GM13977 (cell line): ENCODE measurements at regions not wholly inside any gene's neighbourhood (a gene's known extent, or its start where the extent isn't known, plus 50 kb on each side); places are given as distances from the start of the nearest gene placed in this dataset.

Source experiments
- DNase-seq: peaks from one replicate; pipeline ENCODE4 v3.0.0; 2012; ENCODE audit warnings: low spot score
- CTCF ChIP-seq: IDR thresholded peaks from 2 replicates; pipeline ENCODE4 v1.5.1; 2012; ENCODE audit warnings: mild to moderate bottlenecking, control low read depth; ENCODE audit not compliant: insufficient read depth; ENCODE audit errors: extremely low read depth, missing control alignments
- in situ Hi-C: fragments of 300-500 bp; cut with MboI; formaldehyde crosslinking; loops from one replicate; pipeline ENCODE4 v1.12.0; 2022; ENCODE audit warnings: low sequenced_read_pairs, low pct_unique_long_range_greater_than_20kb, mixed read lengths, inconsistent platforms; ENCODE audit not compliant: unreplicated experiment

- no peak for DNase-seq
- TF ChIP-seq CTCF = no peak
- in situ Hi-C loops = no loop called here
Observed at GRCh38 chr6:22091424-22091948, 205.3 kb downstream of the PRL start.

GRCh38 chr6:22095836-22096235 lies 201.0 kb downstream of the PRL start:
- in situ Hi-C loops = no loop called here
- no peak for DNase-seq
- no peak for TF ChIP-seq CTCF

GRCh38 chr6:22098601-22099031 lies 198.2 kb downstream of the PRL start:
- no peak for DNase-seq
- no peak for TF ChIP-seq CTCF
- in situ Hi-C loops = no loop called here

- in situ Hi-C loops = no loop called here
- no peak for DNase-seq
- TF ChIP-seq CTCF = no peak
Observed at GRCh38 chr6:22099231-22099630, 197.6 kb downstream of the PRL start.

GRCh38 chr6:22099923-22100322 lies 196.9 kb downstream of the PRL start:
- in situ Hi-C loops = no loop called here
- TF ChIP-seq CTCF = no peak

GRCh38 chr6:22101163-22101562 lies 195.7 kb downstream of the PRL start:
- in situ Hi-C loops = no loop called here
- no peak for TF ChIP-seq CTCF
- DNase-seq = no peak

More at GRCh38 chr6:22099923-22100322, 196.9 kb downstream of the PRL start:
- DNase-seq = no peak

GRCh38 chr6:22102671-22103070 lies 194.2 kb downstream of the PRL start:
- in situ Hi-C loops = no loop called here
- DNase-seq = no peak
- no peak for TF ChIP-seq CTCF
